ENCODE measurements at regions not wholly inside any gene's neighbourhood (a gene's known extent, or its start where the extent isn't known, plus 50 kb on each side); places are given as distances from the start of the nearest gene placed in this dataset.

- no peak for TF ChIP-seq CTCF (IDR thresholded peaks at IDR 0.05)
Observed at GRCh38 chr5:115435778-115436712, 108.5 kb downstream of the FEM1C start.

- no peak for TF ChIP-seq CTCF (IDR thresholded peaks at IDR 0.05)
Observed at GRCh38 chr5:115435065-115435777, 109.4 kb downstream of the FEM1C start.

DNA sequence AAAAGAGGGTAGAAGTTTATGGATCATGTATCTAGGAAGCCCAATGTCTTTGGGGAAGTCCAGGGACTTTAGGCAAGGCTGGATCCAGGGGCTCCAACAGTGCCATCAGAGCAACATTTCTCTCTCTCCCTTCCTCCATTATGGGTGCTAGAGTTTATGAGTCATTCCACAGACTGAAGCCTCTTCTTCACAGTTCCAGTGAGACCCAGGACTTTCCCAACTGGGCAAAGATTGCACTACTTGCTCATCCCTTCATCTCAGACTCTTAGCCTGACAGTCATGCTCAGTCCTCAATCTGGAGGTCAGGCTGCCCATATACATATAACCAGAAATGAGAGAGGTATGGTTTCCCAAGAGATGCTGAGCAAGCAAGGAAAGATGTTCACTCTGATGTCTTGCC is 110.7 kb downstream of the FEM1C start:
- no peak for TF ChIP-seq CTCF (IDR thresholded peaks at IDR 0.05)

DNA sequence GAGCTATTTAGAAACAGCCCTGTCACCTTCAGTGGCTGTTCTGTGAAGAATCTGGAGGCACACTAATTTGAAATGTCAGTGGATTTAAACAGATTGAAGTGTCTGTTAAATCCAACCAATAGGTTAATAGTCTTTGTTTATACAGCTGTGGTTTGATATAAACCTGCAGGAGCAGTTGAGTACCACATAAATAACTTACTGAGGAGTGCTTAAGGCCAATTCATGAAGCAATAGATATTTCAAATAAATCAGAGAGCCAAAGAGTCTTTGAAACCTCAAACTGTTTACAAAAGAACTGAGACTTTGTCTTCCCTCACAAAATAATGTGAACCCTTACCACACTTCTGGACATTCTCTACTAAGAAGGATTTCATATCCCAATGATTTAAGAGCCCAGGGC is 111.9 kb downstream of the FEM1C start:
- no peak for TF ChIP-seq CTCF (IDR thresholded peaks at IDR 0.05)

DNA sequence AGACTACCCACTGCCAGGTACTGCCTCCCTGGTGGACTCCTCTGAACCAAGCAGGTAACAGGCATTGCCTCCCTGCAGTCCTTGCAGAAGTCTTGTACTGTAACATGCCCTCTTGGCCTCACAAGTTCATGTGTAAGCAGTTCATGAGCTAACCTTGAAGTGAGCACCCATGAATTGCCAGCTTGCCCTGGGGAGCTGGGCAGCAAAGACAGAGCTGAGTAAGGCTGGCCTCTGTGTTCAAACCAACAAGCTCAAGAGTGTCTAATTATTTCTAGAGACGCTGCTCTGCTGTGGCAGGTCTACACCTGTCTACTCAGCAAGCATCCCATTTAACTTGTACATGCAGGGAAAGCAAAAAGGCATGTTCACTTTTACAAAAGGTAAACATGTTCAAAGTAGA is 113.5 kb downstream of the FEM1C start:
- TF ChIP-seq CTCF (IDR thresholded peaks at IDR 0.05) = no peak

DNA sequence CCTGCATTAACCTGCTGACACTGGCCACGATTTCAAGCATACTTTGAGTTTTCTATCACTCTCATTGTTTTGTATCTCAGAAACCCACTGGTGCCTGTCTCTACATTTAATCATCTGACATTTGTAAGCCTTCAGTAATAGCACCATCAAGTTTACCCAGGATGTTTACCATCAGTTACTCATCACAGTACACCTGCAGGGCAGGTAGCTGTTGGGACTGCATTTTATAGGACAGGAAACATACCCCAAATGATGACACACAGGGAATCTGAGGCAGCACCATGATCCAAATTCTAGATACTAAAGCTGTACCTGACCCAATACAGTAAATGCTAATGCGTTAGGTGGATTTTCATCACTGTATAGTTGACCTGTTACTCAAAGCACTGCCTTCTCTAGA is 114.2 kb downstream of the FEM1C start:
- TF ChIP-seq CTCF (IDR thresholded peaks at IDR 0.05) = no peak

GRCh38 chr5:115429345-115429940 is 115.1 kb downstream of the FEM1C start:
- TF ChIP-seq CTCF (IDR thresholded peaks at IDR 0.05) = no peak

Data from LNCAP (cell line).